AG10803 (cell line): ENCODE measurements at regions not wholly inside any gene's neighbourhood (a gene's known extent, or its start where the extent isn't known, plus 50 kb on each side); places are given as distances from the start of the nearest gene placed in this dataset.

Experiments used
- DNase-seq: peaks from one replicate; pipeline ENCODE4 v3.0.0; 2010; ENCODE audit warnings: low read depth
- H3K4me3 ChIP-seq: 2 replicates; pipeline ENCODE4 v1.5.1; 2011; ENCODE audit warnings: mild to moderate bottlenecking, low read length, control low read depth
- CTCF ChIP-seq: conservative IDR thresholded peaks from 2 replicates; pipeline ENCODE4 v1.5.1; 2011; ENCODE audit warnings: mild to moderate bottlenecking, low read length, control low read depth, inconsistent platforms

DNA sequence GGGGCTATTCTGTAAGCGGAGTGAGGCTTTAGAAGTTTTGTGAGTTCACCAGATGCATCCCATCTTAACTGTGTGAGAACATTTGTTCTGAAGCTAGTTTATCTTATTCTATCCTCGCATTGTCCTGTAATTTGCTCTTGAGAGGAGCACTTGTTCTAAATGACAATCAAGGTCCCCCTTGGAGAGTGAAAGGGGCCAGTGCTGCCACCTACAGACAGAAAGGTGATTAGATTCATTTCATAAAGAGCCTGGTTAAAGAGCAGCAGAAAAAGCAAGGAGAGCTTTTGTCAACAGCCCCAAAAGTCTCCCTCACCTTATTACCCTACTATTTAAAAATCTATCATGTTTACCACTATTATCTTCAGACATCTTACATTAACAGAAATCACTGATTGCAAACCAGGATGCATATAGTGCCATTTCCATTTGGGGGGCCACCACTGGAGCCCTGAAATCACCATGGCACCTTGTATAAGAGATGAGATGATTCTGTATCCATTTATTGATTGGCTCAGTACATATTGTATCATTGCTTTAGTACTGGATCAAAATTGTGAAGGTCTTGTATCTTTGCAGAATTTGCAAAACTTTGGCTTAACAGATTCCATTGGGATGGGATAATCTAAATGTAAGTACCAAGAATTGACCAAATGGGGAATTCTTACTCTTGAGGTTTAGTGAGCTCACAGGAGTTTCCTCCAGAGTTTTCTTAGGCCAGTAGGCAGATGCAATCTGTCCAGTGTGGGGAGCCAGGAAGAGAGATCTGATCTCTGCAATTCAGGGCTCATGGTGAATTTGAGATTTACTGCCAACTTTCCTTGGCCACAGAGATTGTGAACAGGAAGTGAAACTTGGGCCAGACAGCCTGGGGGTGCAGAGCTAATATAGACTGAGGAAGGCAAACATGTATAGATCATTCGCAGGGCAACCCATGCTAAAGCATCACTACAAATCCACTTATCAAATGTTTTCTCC, 64.3 kb upstream of the TRABD2B start:
- DNase-seq = peak; percentile 38
- TF ChIP-seq CTCF = peak; percentile 71
- H3K4me3 ChIP-seq = no peak overlapping the region

DNA sequence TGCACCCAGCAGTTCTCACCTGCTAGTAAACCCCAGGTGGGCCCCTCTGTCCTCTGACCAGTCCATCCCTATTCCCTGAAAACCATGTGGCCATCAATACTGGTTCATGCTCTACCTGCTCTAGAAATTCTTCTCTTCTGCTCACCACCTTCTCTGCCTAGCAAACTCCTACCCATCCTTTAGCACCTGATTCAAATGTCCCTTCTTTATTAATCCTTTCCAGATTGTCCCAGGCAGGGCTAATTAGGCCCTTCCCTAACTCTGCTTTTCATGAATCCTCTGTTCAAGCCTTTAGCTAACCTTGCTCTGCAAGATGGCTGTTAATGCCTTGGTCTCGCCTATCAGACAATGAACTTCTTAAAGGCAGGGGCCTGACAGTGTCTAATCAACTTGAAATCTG, 62.1 kb upstream of the TRABD2B start:
- H3K4me3 ChIP-seq = no peak overlapping the region
- no peak for DNase-seq
- TF ChIP-seq CTCF = no peak

GRCh38 chr1:48058135-48059025, 61.2 kb upstream of the TRABD2B start:
- no peak for TF ChIP-seq CTCF
- DNase-seq = no peak

GRCh38 chr1:48057249-48057648, 60.1 kb upstream of the TRABD2B start:
- no peak for TF ChIP-seq CTCF
- DNase-seq = no peak
- H3K4me3 ChIP-seq = no peak overlapping the region

More at GRCh38 chr1:48058135-48059025, 61.2 kb upstream of the TRABD2B start:
- no peak overlapping the region for H3K4me3 ChIP-seq

GRCh38 chr1:48055876-48056764, 58.9 kb upstream of the TRABD2B start:
- no peak for DNase-seq

More at GRCh38 chr1:48055876-48056764, 58.9 kb upstream of the TRABD2B start:
- no peak for TF ChIP-seq CTCF
- H3K4me3 ChIP-seq = no peak overlapping the region
